HCEC 1CT (cell line): ENCODE measurements at regions not wholly inside any gene's neighbourhood (a gene's known extent, or its start where the extent isn't known, plus 50 kb on each side); places are given as distances from the start of the nearest gene placed in this dataset.
"Not testable (repeated sequence)": the region's sequence is repeated elsewhere in the genome, so short reads cannot be mapped to it uniquely, and the experiment has no call there.

Experiments
- DNase-seq: peaks from one replicate; pipeline ENCODE4 v3.0.0-alpha.2; 2017

- DNase-seq = not testable (repeated sequence)
Observed at GRCh38 chr5:62752998-62753367, 174.4 kb downstream of the LRRC70 start.

- not testable (repeated sequence) for DNase-seq
Observed at GRCh38 chr5:62752056-62752997, 173.7 kb downstream of the LRRC70 start.

GRCh38 chr5:62742207-62742606 is 163.6 kb downstream of the LRRC70 start:
- no peak for DNase-seq

- DNase-seq = no peak
Observed at GRCh38 chr5:62741761-62742160, 163.1 kb downstream of the LRRC70 start.

DNA sequence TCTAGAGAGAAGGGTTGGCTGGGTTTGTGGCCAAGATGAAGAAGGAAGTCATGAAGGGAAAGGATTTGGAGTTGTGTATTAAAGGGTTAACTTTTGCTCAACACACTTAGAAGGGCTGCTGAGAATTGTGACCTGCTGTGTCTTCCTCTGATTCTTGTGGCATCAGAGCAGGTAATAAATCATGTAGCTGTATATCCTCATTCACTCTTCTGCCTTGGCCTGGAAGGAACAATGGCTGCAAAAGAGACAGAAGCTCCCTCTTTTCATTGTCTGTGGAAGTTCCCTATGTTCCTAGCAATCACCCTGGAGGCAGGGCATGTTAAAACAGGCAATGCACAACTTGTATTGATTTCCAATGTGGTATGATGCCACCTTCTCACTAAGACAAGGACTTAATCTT is 159.1 kb downstream of the LRRC70 start:
- no peak for DNase-seq

DNA sequence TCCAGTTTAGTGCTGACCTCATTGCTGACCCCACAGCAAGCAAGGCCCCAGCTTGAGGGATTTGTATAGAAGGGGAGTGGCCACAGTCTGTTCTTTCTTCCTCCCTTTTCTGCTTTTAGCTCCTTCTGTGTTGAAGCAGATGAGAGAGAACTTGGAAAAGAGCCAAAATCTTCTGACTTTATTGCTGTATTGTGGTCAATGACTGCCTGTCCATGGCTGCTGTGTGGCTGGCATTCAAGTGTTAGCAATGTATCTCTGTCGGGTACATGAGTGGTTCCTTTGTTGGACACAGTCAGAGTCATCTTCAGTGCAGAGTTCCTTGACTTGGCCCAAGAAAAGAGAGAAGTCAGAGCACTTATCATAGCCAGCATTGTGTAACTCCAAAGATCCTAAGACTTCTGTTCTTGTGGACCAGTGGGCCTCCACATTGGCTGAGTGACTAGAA is 154.1 kb downstream of the LRRC70 start:
- DNase-seq = no peak

DNA sequence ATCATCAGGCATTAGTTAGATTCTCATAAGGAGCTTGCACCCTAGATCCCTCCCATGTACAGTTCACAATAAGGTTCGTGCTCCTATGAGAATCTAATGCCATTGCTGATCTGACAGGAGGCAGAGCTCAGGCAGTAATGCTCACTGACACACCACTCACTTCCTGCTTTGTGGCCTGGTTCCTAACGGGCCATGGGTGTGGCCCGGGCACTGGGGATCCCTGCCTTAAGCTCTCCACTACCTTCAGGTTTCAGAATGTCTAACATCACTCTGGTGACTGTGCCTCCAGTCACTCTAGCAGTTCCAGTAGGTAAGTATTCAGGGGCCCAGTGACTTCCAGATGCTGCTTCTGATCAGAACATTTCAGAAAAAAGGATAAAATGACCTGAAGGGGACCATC is 152.4 kb downstream of the LRRC70 start:
- no peak for DNase-seq

- no peak for DNase-seq
Observed at GRCh38 chr5:62729675-62730074, 151.1 kb downstream of the LRRC70 start.

DNA sequence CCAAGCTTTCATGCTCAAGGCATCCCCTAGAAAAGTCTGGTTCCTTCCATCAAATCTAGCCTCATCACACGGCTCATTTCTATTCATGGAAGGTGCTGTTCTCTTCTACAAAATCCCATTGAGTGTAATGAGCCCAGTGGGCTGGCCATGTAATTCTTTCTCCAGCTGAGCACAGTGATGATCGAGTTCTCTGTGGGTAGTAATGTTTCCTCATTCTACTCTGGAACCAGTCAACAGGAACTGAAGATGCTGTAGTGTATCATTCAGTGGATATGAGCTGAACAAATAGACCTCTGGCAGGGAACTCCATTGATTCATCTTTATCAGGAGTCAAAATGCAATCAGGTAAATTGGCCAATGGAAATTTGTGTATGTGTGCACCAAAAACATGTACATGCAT is 149.2 kb downstream of the LRRC70 start:
- no peak for DNase-seq

GRCh38 chr5:62727184-62727583 is 148.6 kb downstream of the LRRC70 start:
- DNase-seq = no peak

DNA sequence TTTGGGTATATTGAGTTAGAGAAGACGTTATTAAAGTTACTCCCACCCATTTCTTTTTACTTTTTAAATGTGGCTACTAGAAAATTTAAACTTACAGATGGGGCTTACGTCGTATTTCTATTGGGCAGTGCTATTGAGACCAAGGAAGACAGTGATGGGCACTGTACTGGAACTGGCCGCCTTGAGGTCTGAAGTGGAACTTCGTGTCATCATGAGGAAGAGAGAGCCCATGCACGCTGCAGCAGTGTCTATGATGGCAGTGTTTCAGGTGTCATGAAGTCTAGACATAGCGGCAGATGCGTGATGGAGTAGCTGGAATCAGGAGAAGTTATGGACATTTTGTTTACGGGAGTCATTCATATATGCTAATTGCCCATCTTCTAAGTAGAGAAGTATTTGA is 143.7 kb downstream of the LRRC70 start:
- no peak for DNase-seq

DNA sequence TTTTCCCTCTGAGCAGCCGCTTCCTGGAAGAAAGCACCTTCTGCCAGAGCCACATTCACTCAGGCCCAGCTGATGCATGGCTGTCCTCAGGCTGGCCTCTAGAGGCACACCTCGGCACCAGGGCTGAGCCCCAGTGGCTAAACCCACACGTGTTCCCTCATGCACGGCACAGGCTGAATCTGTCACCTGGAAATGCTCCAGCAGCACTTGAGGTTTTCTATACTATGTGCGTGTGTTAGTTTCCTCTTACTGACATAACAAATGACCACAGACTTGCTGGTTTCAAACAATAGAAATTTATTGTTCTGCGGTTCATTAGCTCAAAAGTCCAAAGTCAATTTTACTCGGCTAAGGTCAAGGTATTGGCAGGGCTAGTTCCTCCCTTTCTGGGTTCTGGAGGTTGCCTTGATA is 141.4 kb downstream of the LRRC70 start:
- DNase-seq = peak; percentile 20

DNA sequence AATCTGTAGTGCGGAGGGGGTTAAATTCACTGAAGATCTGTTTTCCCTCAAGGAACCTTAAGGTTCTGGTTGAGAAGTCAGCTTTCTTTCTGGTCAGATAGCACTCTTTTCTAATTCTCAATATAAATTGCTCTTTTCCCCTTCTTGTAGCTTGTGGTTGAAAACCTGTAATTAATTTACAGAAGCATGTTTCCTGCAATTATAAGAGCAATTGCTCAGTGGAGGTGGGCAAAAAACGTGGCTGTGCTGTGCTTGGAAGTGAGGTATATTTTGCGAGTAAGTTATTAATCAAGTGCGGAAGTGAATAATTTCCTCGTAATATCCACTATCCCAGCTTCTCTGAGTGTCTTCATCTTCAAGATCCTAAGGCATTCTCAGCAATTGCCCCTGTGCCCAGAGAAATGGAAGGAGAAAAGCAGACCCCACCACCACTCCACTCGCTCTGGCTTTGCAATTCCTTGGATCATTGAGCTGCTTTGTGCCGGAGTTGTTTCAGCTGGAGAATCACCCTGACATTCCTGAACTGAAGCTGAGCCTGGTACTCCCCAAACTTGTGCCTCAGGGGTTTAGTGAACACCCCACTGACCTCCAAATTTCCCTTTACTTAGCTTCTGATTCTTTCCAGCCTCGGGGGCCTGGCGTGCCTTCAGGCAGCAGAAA is 140.6 kb downstream of the LRRC70 start:
- DNase-seq = no peak

DNA sequence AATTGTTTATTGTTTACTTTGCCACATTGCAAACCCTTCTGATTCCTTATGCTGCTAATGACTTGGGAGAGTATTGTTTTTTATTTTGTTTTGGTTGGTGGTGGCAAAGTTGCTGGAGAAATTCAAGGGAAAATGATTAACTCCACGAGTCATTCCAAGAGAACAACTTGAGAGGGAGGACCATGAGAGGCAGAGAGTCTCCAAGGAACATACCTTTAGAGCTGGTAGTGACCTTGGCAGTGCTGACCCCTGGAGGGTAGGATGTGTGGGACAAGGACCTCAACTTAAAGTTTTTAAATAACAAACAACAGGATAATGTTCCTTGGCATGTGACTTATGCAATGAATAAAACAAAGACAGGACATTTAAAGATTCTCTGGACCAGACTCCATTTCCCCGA is 139.7 kb downstream of the LRRC70 start:
- DNase-seq = no peak

- no peak for DNase-seq
Observed at GRCh38 chr5:62717301-62717933, 138.8 kb downstream of the LRRC70 start.

DNA sequence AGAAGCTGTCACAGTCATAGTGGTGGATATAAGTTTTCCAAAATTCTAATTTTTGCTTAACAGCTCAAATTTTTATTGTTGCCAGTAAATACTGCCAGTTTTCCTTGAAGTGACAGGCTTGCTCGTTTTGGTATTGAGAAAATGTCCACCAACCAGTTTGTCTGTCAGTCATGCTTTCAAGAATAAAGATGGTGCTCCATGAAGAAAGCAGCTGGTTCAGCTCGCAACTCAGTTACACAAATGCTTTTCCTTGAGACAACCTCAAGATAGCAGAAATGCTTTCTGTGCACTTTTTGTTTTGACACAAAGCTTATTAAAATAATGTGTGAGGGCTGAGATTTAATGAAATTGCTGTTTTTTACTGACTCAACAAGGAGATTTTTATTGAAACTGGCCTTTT is 135.7 kb downstream of the LRRC70 start:
- DNase-seq = no peak

GRCh38 chr5:62708481-62709325 is 130.1 kb downstream of the LRRC70 start:
- DNase-seq = no peak

DNA sequence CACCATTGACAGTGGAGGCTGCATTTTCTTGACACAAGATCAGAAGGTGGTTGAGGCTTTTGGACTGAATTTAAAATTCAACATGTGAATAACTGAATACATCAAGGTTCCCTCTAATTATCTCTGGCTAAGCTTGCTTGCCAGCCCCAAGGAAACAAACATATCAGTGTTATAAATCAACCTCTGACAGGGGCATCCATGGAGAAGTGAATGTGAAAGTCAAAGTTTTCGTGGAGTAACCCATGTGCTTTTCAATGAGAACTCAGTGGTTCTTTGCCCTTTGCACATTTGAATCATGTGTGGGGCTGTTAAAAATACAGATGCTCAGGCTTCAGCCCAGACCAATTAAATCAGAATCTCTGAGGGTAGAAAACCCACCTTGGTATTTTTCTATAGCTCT is 128.9 kb downstream of the LRRC70 start:
- no peak for DNase-seq

DNA sequence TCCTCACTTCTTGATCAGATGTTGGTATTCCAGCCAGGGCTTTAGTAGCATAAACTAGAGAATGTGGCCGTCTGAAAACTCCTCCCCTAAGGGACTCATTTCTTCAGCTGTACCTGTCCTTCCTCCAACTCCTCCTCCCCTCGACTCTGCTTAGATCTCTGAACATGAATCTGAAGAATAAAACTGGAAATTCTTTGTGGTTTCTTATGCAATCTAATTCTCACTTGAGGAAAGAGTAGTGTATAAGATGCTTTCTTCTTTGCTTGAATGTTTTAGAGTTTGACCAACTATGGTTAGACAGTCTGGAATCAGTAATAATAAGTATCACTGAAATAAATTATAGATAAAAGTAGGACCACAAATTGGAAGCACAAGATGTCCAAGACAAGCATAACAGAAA is 128.5 kb downstream of the LRRC70 start:
- no peak for DNase-seq

GRCh38 chr5:62705022-62705421 is 126.4 kb downstream of the LRRC70 start:
- no peak for DNase-seq

- DNase-seq = no peak
Observed at GRCh38 chr5:62702126-62702525, 123.5 kb downstream of the LRRC70 start.

DNA sequence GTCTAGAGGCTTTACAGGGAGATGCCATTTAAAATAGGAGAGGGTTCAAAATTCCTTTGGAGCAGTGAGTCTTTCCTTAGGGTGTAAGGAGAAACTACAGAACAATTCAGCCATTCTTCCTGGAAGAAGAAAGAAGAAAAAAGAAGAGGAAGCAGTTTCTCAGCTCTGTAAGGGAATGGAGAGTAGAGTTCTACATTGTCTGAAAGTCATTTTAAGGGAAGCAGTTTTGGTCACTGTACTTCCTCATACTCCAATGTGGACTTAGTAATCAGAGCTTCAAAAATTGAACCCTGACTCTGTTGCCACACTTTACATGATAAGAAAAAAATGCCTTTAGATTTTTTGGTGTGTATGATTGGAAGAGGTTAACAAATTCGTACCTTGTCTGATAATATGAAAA is 122.4 kb downstream of the LRRC70 start:
- DNase-seq = no peak

- DNase-seq = no peak
Observed at GRCh38 chr5:62698756-62699155, 120.1 kb downstream of the LRRC70 start.
